ENCODE measurements at regions not wholly inside any gene's neighbourhood (a gene's known extent, or its start where the extent isn't known, plus 50 kb on each side); places are given as distances from the start of the nearest gene placed in this dataset.

GRCh38 chr5:103473725-103474124 is 88.9 kb downstream of the NUDT12 start:
- no peak overlapping the region for H3K56ac ChIP-seq (ENCODE audit: extremely low read depth, insufficient read depth, low read length)
- dilution Hi-C loops (cut with HindIII; ENCODE audit: low sequenced_read_pairs, unreplicated experiment) (no loop called here), in situ Hi-C loops (cut with MboI; ENCODE audit: low sequenced_read_pairs) (no loop called here), intact Hi-C loops (cut with micrococcal nuclease) (loop anchor here (10.0 kb wide), 1 partner anchor 939 kb away; no protein-coding TSS in a partner anchor)
- no peak overlapping the region for H3K4ac ChIP-seq (ENCODE audit: low read depth, low read length)
- H3K14ac ChIP-seq (replicated peaks; ENCODE audit: low read depth, low read length) = no peak overlapping the region
- H4K20me1 ChIP-seq (ENCODE audit: insufficient read depth, low read length) = no peaks in the 10 kb centered on the region
- H3K18ac ChIP-seq (ENCODE audit: low read depth, low read length) = no peak overlapping the region
- H2AK5ac ChIP-seq (ENCODE audit: low read depth, low read length) = no peak overlapping the region
- no peak overlapping the region for H2AK9ac ChIP-seq (replicated peaks; ENCODE audit: low read depth, low read length, poor library complexity)
- no peak overlapping the region for H2BK5ac ChIP-seq (ENCODE audit: low read depth, low read length, poor library complexity, severe bottlenecking)
- H3K9ac ChIP-seq (ENCODE audit: low read depth, low read length) = no peak overlapping the region
- H2BK120ac ChIP-seq (ENCODE audit: low read depth, low read length) = no peak overlapping the region
- BruUV-seq (replicated peaks) = no TSS peak
- no peak overlapping the region for H4K8ac ChIP-seq (ENCODE audit: low read depth in 2 of 2, low read length in 2 of 2)
- no peak overlapping the region for H3K4me2 ChIP-seq (ENCODE audit: low read depth, low read length)
- no peaks in the 10 kb centered on the region for H3K9me1 ChIP-seq (ENCODE audit: insufficient read depth, low read length)
- H4K5ac ChIP-seq (ENCODE audit: low read depth, low read length) = no peak overlapping the region
- ChIA-PET POLR2A (ENCODE audit: unreplicated experiment) (no interaction called here), CTCF (interaction anchor here (0.7 to 4.2 kb wide), 3 partner anchors 67 to 249 kb away, joined by 3 to 17 read pairs (median 10); no protein-coding TSS in a partner anchor)
- no peaks in the 10 kb centered on the region for H3K9me3 ChIP-seq (ENCODE audit: control insufficient read depth, insufficient read depth, low read length)
- no peak overlapping the region for H2BK15ac ChIP-seq (ENCODE audit: low read depth, low read length)
- H3K4me3 ChIP-seq (ENCODE audit: insufficient read depth, low read depth, low read length) = no peak overlapping the region
- no peak overlapping the region for H3K23ac ChIP-seq (ENCODE audit: low read depth, low read length)
- TF ChIP-seq, protein P1, sequence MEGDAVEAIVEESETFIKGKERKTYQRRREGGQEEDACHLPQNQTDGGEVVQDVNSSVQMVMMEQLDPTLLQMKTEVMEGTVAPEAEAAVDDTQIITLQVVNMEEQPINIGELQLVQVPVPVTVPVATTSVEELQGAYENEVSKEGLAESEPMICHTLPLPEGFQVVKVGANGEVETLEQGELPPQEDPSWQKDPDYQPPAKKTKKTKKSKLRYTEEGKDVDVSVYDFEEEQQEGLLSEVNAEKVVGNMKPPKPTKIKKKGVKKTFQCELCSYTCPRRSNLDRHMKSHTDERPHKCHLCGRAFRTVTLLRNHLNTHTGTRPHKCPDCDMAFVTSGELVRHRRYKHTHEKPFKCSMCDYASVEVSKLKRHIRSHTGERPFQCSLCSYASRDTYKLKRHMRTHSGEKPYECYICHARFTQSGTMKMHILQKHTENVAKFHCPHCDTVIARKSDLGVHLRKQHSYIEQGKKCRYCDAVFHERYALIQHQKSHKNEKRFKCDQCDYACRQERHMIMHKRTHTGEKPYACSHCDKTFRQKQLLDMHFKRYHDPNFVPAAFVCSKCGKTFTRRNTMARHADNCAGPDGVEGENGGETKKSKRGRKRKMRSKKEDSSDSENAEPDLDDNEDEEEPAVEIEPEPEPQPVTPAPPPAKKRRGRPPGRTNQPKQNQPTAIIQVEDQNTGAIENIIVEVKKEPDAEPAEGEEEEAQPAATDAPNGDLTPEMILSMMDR (conservative IDR thresholded peaks at IDR 0.05; ENCODE audit: low read depth, low read length) = no peak
- TF ChIP-seq BHLHE40 (IDR thresholded peaks at IDR 0.05; ENCODE audit: low read depth, low read length) = no peak
- TF ChIP-seq NFE2L2 (IDR thresholded peaks at IDR 0.05; ENCODE audit: low read depth, low read length) = no peak
- TF ChIP-seq RFX5 (IDR thresholded peaks at IDR 0.05; ENCODE audit: low read depth, low read length) = no peak
- TF ChIP-seq SMC3 (IDR thresholded peaks at IDR 0.05; ENCODE audit: low read depth, low read length) = no peak
- TF ChIP-seq, protein P2, sequence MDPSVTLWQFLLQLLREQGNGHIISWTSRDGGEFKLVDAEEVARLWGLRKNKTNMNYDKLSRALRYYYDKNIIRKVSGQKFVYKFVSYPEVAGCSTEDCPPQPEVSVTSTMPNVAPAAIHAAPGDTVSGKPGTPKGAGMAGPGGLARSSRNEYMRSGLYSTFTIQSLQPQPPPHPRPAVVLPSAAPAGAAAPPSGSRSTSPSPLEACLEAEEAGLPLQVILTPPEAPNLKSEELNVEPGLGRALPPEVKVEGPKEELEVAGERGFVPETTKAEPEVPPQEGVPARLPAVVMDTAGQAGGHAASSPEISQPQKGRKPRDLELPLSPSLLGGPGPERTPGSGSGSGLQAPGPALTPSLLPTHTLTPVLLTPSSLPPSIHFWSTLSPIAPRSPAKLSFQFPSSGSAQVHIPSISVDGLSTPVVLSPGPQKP (IDR thresholded peaks at IDR 0.05; ENCODE audit: borderline replicate concordance, low read depth, low read length) = no peak
- no peak for TF ChIP-seq RAD21 (IDR thresholded peaks at IDR 0.05; ENCODE audit: low read length)
- no peak for TF ChIP-seq USF2 (IDR thresholded peaks at IDR 0.05; ENCODE audit: low read depth, low read length)
- no peak for TF ChIP-seq MAZ (IDR thresholded peaks at IDR 0.05; ENCODE audit: borderline replicate concordance, low read depth, low read length)
- no peak for TF ChIP-seq RCOR1 (IDR thresholded peaks at IDR 0.05; ENCODE audit: insufficient replicate concordance, low read length)
- TF ChIP-seq CHD1 (IDR thresholded peaks at IDR 0.05; ENCODE audit: low read depth, low read length) = no peak
- TF ChIP-seq CEBPB (IDR thresholded peaks at IDR 0.05; ENCODE audit: low read depth, low read length) = no peak
- TF ChIP-seq FOS (IDR thresholded peaks at IDR 0.05; ENCODE audit: low read depth, low read length) = no peak
- TF ChIP-seq POLR2A (IDR thresholded peaks at IDR 0.05; ENCODE audit: low read depth, low read length) = no peak
- TF ChIP-seq MXI1 (IDR thresholded peaks at IDR 0.05; ENCODE audit: borderline replicate concordance, low read depth, low read length) = no peak
- TF ChIP-seq MAFK (IDR thresholded peaks at IDR 0.05; ENCODE audit: low read depth, low read length) = no peak
- DNase-seq (no peak), ATAC-seq (ENCODE audit: low read depth) (no peak)
- no peaks in the 10 kb centered on the region; the same call in 1 of the 2 replicates for H3K27me3 ChIP-seq (ENCODE audit: control insufficient read depth, insufficient read depth, low read length)
- H2AFZ ChIP-seq (replicated peaks; ENCODE audit: low read length, poor library complexity) = no peak overlapping the region
- 0 out of 4 replicates have a peak, but pooled peaks cover 0 to 2% of the 10 kb centered on the region in 2 experiments for H3K79me1 ChIP-seq (ENCODE audit: low read depth in 1 of 2, low read length in 2 of 2)
- no peaks in the 10 kb centered on the region for H3K36me3 ChIP-seq (ENCODE audit: control insufficient read depth, insufficient read depth, low read length)
- H3K27ac ChIP-seq (ENCODE audit: insufficient read depth, low read length) = no peak overlapping the region
- H2BK20ac ChIP-seq (ENCODE audit: low read depth, low read length) = no peak overlapping the region
- H4K91ac ChIP-seq (ENCODE audit: insufficient read depth, low read depth, low read length) = no peak overlapping the region
- peaks cover 2% of the 10 kb centered on the region; the same call in 1 of the 2 replicates for H3K4me1 ChIP-seq (ENCODE audit: control insufficient read depth, insufficient read depth, low read length)
